Thyroid gland (tissue), 4 donors: ENCODE measurements at regions not wholly inside any gene's neighbourhood (a gene's known extent, or its start where the extent isn't known, plus 50 kb on each side); places are given as distances from the start of the nearest gene placed in this dataset.

Experiments used
- POLR2A ChIP-seq, 2 donors: fragments of 450-650 bp; IDR thresholded peaks; one replicate each; pipeline ENCODE4 v1.6.1; 2017; ENCODE audit warnings: antibody characterized with exemption in 2 of 2, mild to moderate bottlenecking in 2 of 2, moderate library complexity in 1 of 2
- TF ChIP-seq, protein P1 (sequence below), 6 experiments: fragments of 200-600 bp in 3 of 6; fragments of 450-650 bp in 3 of 6; sonication (generic) in 3 of 6; IDR thresholded peaks; one replicate each; pipeline ENCODE4 v1.5.1; 2016 to 2019; ENCODE audit warnings: antibody characterized with exemption in 6 of 6, mild to moderate bottlenecking in 2 of 6, inconsistent platforms in 1 of 6, moderate library complexity in 1 of 6

DNA sequence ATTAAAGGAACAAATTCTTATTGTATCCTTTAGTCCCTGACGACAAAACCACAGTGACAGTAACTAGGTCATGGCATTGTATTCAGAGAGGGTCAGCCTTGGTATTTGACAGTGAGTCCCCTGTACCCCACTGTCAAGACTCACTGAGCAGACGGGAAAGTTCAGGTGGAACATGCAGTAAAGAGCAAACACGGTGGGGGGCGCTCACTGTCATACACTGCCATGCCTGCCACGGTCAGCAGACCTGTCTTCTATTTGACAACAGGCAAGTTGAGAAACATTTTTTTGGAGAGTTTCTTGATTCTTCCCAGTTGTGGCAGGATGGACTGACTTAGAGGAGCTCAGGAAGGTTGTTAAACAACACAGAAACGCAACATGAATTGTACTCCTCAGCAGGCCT is 681.6 kb downstream of the KCNJ18 start:
- TF ChIP-seq, protein P1, sequence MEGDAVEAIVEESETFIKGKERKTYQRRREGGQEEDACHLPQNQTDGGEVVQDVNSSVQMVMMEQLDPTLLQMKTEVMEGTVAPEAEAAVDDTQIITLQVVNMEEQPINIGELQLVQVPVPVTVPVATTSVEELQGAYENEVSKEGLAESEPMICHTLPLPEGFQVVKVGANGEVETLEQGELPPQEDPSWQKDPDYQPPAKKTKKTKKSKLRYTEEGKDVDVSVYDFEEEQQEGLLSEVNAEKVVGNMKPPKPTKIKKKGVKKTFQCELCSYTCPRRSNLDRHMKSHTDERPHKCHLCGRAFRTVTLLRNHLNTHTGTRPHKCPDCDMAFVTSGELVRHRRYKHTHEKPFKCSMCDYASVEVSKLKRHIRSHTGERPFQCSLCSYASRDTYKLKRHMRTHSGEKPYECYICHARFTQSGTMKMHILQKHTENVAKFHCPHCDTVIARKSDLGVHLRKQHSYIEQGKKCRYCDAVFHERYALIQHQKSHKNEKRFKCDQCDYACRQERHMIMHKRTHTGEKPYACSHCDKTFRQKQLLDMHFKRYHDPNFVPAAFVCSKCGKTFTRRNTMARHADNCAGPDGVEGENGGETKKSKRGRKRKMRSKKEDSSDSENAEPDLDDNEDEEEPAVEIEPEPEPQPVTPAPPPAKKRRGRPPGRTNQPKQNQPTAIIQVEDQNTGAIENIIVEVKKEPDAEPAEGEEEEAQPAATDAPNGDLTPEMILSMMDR (IDR thresholded peaks at IDR 0.05) = no peak
- no peak for TF ChIP-seq POLR2A (IDR thresholded peaks at IDR 0.05)
